ENCODE measurements at regions not wholly inside any gene's neighbourhood (a gene's known extent, or its start where the extent isn't known, plus 50 kb on each side); places are given as distances from the start of the nearest gene placed in this dataset.

- CTCF ChIA-PET = interaction anchor here in 1 of 2 donors (0.6 kb wide), 1 partner anchor 42 kb away, joined by 3 read pairs; no protein-coding TSS in a partner anchor
Observed at GRCh38 chr13:80611310-80611709, 270.4 kb upstream of the SPRY2 start.

GRCh38 chr13:80605716-80606115 lies 264.8 kb upstream of the SPRY2 start:
- no peak overlapping the region for H3K27ac Mint-ChIP-seq
- Histone ChIP-seq H3K4me3 (ENCODE audit: control insufficient read depth in 1 of 2, extremely low read depth in 1 of 2, low read length in 1 of 2) (no peak overlapping the region), H3K27me3 (replicated peaks in 1 of 2; ENCODE audit: control insufficient read depth in 2 of 2, extremely low read depth in 1 of 2, insufficient read depth in 2 of 2, low read length in 1 of 2) (no peaks in the 10 kb centered on the region), H3K9me3 (no peaks in the 10 kb centered on the region), H3K4me1 (ENCODE audit: control insufficient read depth in 1 of 2, extremely low read depth in 1 of 2, insufficient read depth in 2 of 2, low read length in 2 of 2) (no peaks in the 10 kb centered on the region), H3K27ac (ENCODE audit: low read length) (no peak overlapping the region), H3K36me3 (ENCODE audit: control insufficient read depth in 2 of 2, extremely low read depth in 1 of 2, insufficient read depth in 1 of 2, low read length in 1 of 2) (no peaks in the 10 kb centered on the region)
- CTCF ChIA-PET = interaction anchor here in 1 of 2 donors (0.8 kb wide), 1 partner anchor 125 kb away, joined by 3 read pairs; no protein-coding TSS in a partner anchor
- POLR2A ChIA-PET = no interaction called here
- no peaks in the 10 kb centered on the region for H3K4me1 Mint-ChIP-seq
- ATAC-seq (replicated peaks in 1 of 4) = no peak
- H3K27me3 Mint-ChIP-seq = no peaks in the 10 kb centered on the region
- DNase-seq = no peak
- no peak overlapping the region for H3K4me3 Mint-ChIP-seq
- H3K9me3 Mint-ChIP-seq = peaks cover 0 to 13% (median 12%) of the 10 kb centered on the region in 3 donors
- no peaks in the 10 kb centered on the region for H3K36me3 Mint-ChIP-seq

More at GRCh38 chr13:80611310-80611709, 270.4 kb upstream of the SPRY2 start:
- DNase-seq (no peak), ATAC-seq (replicated peaks in 1 of 4) (no peak)
- Histone ChIP-seq H3K4me1 (ENCODE audit: control insufficient read depth in 1 of 2, extremely low read depth in 1 of 2, insufficient read depth in 2 of 2, low read length in 2 of 2) (no peaks in the 10 kb centered on the region), H3K4me3 (ENCODE audit: control insufficient read depth in 1 of 2, extremely low read depth in 1 of 2, low read length in 1 of 2) (no peak overlapping the region), H3K9me3 (no peaks in the 10 kb centered on the region), H3K27ac (ENCODE audit: low read length) (no peak overlapping the region), H3K27me3 (replicated peaks in 1 of 2; ENCODE audit: control insufficient read depth in 2 of 2, extremely low read depth in 1 of 2, insufficient read depth in 2 of 2, low read length in 1 of 2) (no peaks in the 10 kb centered on the region), H3K36me3 (ENCODE audit: control insufficient read depth in 2 of 2, extremely low read depth in 1 of 2, insufficient read depth in 1 of 2, low read length in 1 of 2) (no peaks in the 10 kb centered on the region)
- Mint-ChIP-seq H3K9me3 (peaks cover 0 to 13% (median 12%) of the 10 kb centered on the region in 3 donors), H3K36me3 (no peaks in the 10 kb centered on the region), H3K4me3 (no peak overlapping the region), H3K27ac (no peak overlapping the region), H3K27me3 (no peaks in the 10 kb centered on the region), H3K4me1 (no peaks in the 10 kb centered on the region)
- POLR2A ChIA-PET = no interaction called here
- no CpG with 5 or more reads among the region's 1 CpG for WGBS (ENCODE audit: insufficient coverage)

GRCh38 chr13:80605011-80605410 lies 264.1 kb upstream of the SPRY2 start:
- no peak overlapping the region for H3K4me3 Mint-ChIP-seq
- POLR2A ChIA-PET = no interaction called here
- H3K36me3 Mint-ChIP-seq = no peaks in the 10 kb centered on the region
- Histone ChIP-seq H3K27ac (ENCODE audit: low read length) (no peak overlapping the region), H3K4me1 (ENCODE audit: control insufficient read depth in 1 of 2, extremely low read depth in 1 of 2, insufficient read depth in 2 of 2, low read length in 2 of 2) (no peaks in the 10 kb centered on the region), H3K27me3 (replicated peaks in 1 of 2; ENCODE audit: control insufficient read depth in 2 of 2, extremely low read depth in 1 of 2, insufficient read depth in 2 of 2, low read length in 1 of 2) (no peaks in the 10 kb centered on the region), H3K4me3 (ENCODE audit: control insufficient read depth in 1 of 2, extremely low read depth in 1 of 2, low read length in 1 of 2) (no peak overlapping the region), H3K9me3 (no peaks in the 10 kb centered on the region), H3K36me3 (ENCODE audit: control insufficient read depth in 2 of 2, extremely low read depth in 1 of 2, insufficient read depth in 1 of 2, low read length in 1 of 2) (no peaks in the 10 kb centered on the region)
- H3K27ac Mint-ChIP-seq = no peak overlapping the region
- ATAC-seq (replicated peaks in 1 of 4) (no peak), DNase-seq (no peak)
- no peaks in the 10 kb centered on the region for H3K4me1 Mint-ChIP-seq
- H3K27me3 Mint-ChIP-seq = no peaks in the 10 kb centered on the region
- H3K9me3 Mint-ChIP-seq = peaks cover 4 to 13% (median 12%) of the 10 kb centered on the region in 3 donors
- WGBS (ENCODE audit: insufficient coverage) = no CpG with 5 or more reads among the region's 2 CpGs
- CTCF ChIA-PET = no interaction called here

- ChIA-PET POLR2A (no interaction called here), CTCF (no interaction called here)
- no peak overlapping the region for H3K4me3 ChIP-seq (ENCODE audit: control insufficient read depth in 1 of 2, extremely low read depth in 1 of 2, low read length in 1 of 2)
- H3K36me3 ChIP-seq (ENCODE audit: control insufficient read depth in 2 of 2, extremely low read depth in 1 of 2, insufficient read depth in 1 of 2, low read length in 1 of 2) = no peaks in the 10 kb centered on the region
- Mint-ChIP-seq H3K27ac (no peak overlapping the region), H3K36me3 (no peaks in the 10 kb centered on the region), H3K4me3 (no peak overlapping the region), H3K27me3 (no peaks in the 10 kb centered on the region), H3K4me1 (no peaks in the 10 kb centered on the region), H3K9me3 (peaks cover 4 to 13% (median 12%) of the 10 kb centered on the region in 3 donors)
- H3K27me3 ChIP-seq (replicated peaks in 1 of 2; ENCODE audit: control insufficient read depth in 2 of 2, extremely low read depth in 1 of 2, insufficient read depth in 2 of 2, low read length in 1 of 2) = no peaks in the 10 kb centered on the region
- no peaks in the 10 kb centered on the region for H3K9me3 ChIP-seq
- WGBS (ENCODE audit: insufficient coverage) = 100% methylated on average over 1 of the region's 3 CpGs
- no peaks in the 10 kb centered on the region for H3K4me1 ChIP-seq (ENCODE audit: control insufficient read depth in 1 of 2, extremely low read depth in 1 of 2, insufficient read depth in 2 of 2, low read length in 2 of 2)
- no peak for DNase-seq
- no peak overlapping the region for H3K27ac ChIP-seq (ENCODE audit: low read length)
- no peak for ATAC-seq (replicated peaks in 1 of 4)
Observed at GRCh38 chr13:80604098-80604497, 263.2 kb upstream of the SPRY2 start.

GRCh38 chr13:80603351-80603750 lies 262.4 kb upstream of the SPRY2 start:
- DNase-seq (no peak), ATAC-seq (replicated peaks in 1 of 4) (no peak)
- Mint-ChIP-seq H3K27me3 (no peaks in the 10 kb centered on the region), H3K4me3 (no peak overlapping the region), H3K4me1 (no peaks in the 10 kb centered on the region), H3K36me3 (no peaks in the 10 kb centered on the region), H3K27ac (no peak overlapping the region), H3K9me3 (peaks cover 4 to 12% (median 10%) of the 10 kb centered on the region in 3 donors)
- CTCF ChIA-PET = no interaction called here
- Histone ChIP-seq H3K4me1 (ENCODE audit: control insufficient read depth in 1 of 2, extremely low read depth in 1 of 2, insufficient read depth in 2 of 2, low read length in 2 of 2) (no peaks in the 10 kb centered on the region), H3K36me3 (ENCODE audit: control insufficient read depth in 2 of 2, extremely low read depth in 1 of 2, insufficient read depth in 1 of 2, low read length in 1 of 2) (no peaks in the 10 kb centered on the region), H3K9me3 (no peaks in the 10 kb centered on the region), H3K27ac (ENCODE audit: low read length) (no peak overlapping the region), H3K4me3 (ENCODE audit: control insufficient read depth in 1 of 2, extremely low read depth in 1 of 2, low read length in 1 of 2) (no peak overlapping the region), H3K27me3 (replicated peaks in 1 of 2; ENCODE audit: control insufficient read depth in 2 of 2, extremely low read depth in 1 of 2, insufficient read depth in 2 of 2, low read length in 1 of 2) (no peaks in the 10 kb centered on the region)
- WGBS (ENCODE audit: insufficient coverage) = 40% methylated on average over 1 of the region's 1 CpG
- POLR2A ChIA-PET = no interaction called here

GRCh38 chr13:80599765-80600164 lies 258.8 kb upstream of the SPRY2 start:
- H3K36me3 Mint-ChIP-seq = no peaks in the 10 kb centered on the region
- POLR2A ChIA-PET = no interaction called here
- no peak for ATAC-seq (replicated peaks in 1 of 4)
- CTCF ChIA-PET = no interaction called here
- Histone ChIP-seq H3K36me3 (ENCODE audit: control insufficient read depth in 2 of 2, extremely low read depth in 1 of 2, insufficient read depth in 1 of 2, low read length in 1 of 2) (no peaks in the 10 kb centered on the region), H3K4me3 (ENCODE audit: control insufficient read depth in 1 of 2, extremely low read depth in 1 of 2, low read length in 1 of 2) (no peak overlapping the region), H3K4me1 (ENCODE audit: control insufficient read depth in 1 of 2, extremely low read depth in 1 of 2, insufficient read depth in 2 of 2, low read length in 2 of 2) (no peaks in the 10 kb centered on the region), H3K27me3 (replicated peaks in 1 of 2; ENCODE audit: control insufficient read depth in 2 of 2, extremely low read depth in 1 of 2, insufficient read depth in 2 of 2, low read length in 1 of 2) (no peaks in the 10 kb centered on the region), H3K27ac (ENCODE audit: low read length) (no peak overlapping the region), H3K9me3 (no peaks in the 10 kb centered on the region)
- H3K4me1 Mint-ChIP-seq = no peaks in the 10 kb centered on the region
- peaks cover 0 to 4% (median 0%) of the 10 kb centered on the region in 3 donors for H3K9me3 Mint-ChIP-seq
- no peak for DNase-seq
- H3K27me3 Mint-ChIP-seq = no peaks in the 10 kb centered on the region
- H3K4me3 Mint-ChIP-seq = no peak overlapping the region
- H3K27ac Mint-ChIP-seq = no peak overlapping the region

GRCh38 chr13:80598189-80598588 lies 257.3 kb upstream of the SPRY2 start:
- H3K4me3 Mint-ChIP-seq = no peak overlapping the region
- Histone ChIP-seq H3K4me3 (ENCODE audit: control insufficient read depth in 1 of 2, extremely low read depth in 1 of 2, low read length in 1 of 2) (no peak overlapping the region), H3K27ac (ENCODE audit: low read length) (no peak overlapping the region), H3K4me1 (ENCODE audit: control insufficient read depth in 1 of 2, extremely low read depth in 1 of 2, insufficient read depth in 2 of 2, low read length in 2 of 2) (no peaks in the 10 kb centered on the region), H3K36me3 (ENCODE audit: control insufficient read depth in 2 of 2, extremely low read depth in 1 of 2, insufficient read depth in 1 of 2, low read length in 1 of 2) (no peaks in the 10 kb centered on the region), H3K27me3 (replicated peaks in 1 of 2; ENCODE audit: control insufficient read depth in 2 of 2, extremely low read depth in 1 of 2, insufficient read depth in 2 of 2, low read length in 1 of 2) (no peaks in the 10 kb centered on the region), H3K9me3 (no peaks in the 10 kb centered on the region)
- H3K27ac Mint-ChIP-seq = no peak overlapping the region
- ChIA-PET POLR2A (no interaction called here), CTCF (no interaction called here)
- H3K27me3 Mint-ChIP-seq = no peaks in the 10 kb centered on the region
- no peaks in the 10 kb centered on the region for H3K36me3 Mint-ChIP-seq
- H3K4me1 Mint-ChIP-seq = no peaks in the 10 kb centered on the region
- WGBS (ENCODE audit: insufficient coverage) = 93% methylated on average over 2 of the region's 3 CpGs
- H3K9me3 Mint-ChIP-seq = peaks cover 0 to 4% (median 0%) of the 10 kb centered on the region in 3 donors
- ATAC-seq (replicated peaks in 1 of 4) = no peak
- DNase-seq = no peak
